SK-N-MC (cell line): ENCODE measurements at regions not wholly inside any gene's neighbourhood (a gene's known extent, or its start where the extent isn't known, plus 50 kb on each side); places are given as distances from the start of the nearest gene placed in this dataset.
"Not testable (repeated sequence)": the region's sequence is repeated elsewhere in the genome, so short reads cannot be mapped to it uniquely, and the experiment has no call there.

Experiments used
- DNase-seq: peaks from one replicate; pipeline ENCODE4 v3.0.0-alpha.2; 2011; ENCODE audit warnings: low read depth, low spot score
- H3K27ac ChIP-seq: fragments of 200-600 bp; sonication (generic); 2 replicates; pipeline ENCODE4 v1.5.1; 2016; ENCODE audit warnings: mixed run types
- H3K36me3 ChIP-seq: fragments of 200-600 bp; sonication (generic); 2 replicates; pipeline ENCODE4 v1.6.1; 2017; ENCODE audit warnings: antibody characterized with exemption, low read length, mixed read lengths; ENCODE audit not compliant: insufficient read depth
- H3K4me3 ChIP-seq: fragments of 200-600 bp; sonication (generic); 2 replicates; pipeline ENCODE4 v1.5.1; 2016
- H3K9ac ChIP-seq: fragments of 200-600 bp; sonication (generic); 2 replicates; pipeline ENCODE4 v1.8.0; 2017; ENCODE audit warnings: mixed run types, mixed read lengths; ENCODE audit not compliant: insufficient read length
- H3K9me3 ChIP-seq: fragments of 200-600 bp; sonication (generic); 2 replicates; pipeline ENCODE4 v1.6.1; 2017; ENCODE audit warnings: low read depth, mild to moderate bottlenecking, antibody characterized with exemption, low read length, moderate library complexity, mixed read lengths
- EZH2 ChIP-seq: fragments of 200-600 bp; sonication (generic); IDR thresholded peaks from one replicate; pipeline ENCODE4 v1.6.1; 2017; ENCODE audit warnings: antibody characterized with exemption
- FOXP2 ChIP-seq: optimal IDR thresholded peaks from 2 replicates; pipeline ENCODE3; 2011; ENCODE audit warnings: mild to moderate bottlenecking, moderate library complexity; ENCODE audit not compliant: insufficient read depth; ENCODE audit errors: extremely low read length, control extremely low read depth
- POLR2AphosphoS5 ChIP-seq: IDR thresholded peaks from 2 replicates; pipeline ENCODE4 v1.6.1; 2012; ENCODE audit warnings: mild to moderate bottlenecking, low read depth, low read length, borderline replicate concordance

DNA sequence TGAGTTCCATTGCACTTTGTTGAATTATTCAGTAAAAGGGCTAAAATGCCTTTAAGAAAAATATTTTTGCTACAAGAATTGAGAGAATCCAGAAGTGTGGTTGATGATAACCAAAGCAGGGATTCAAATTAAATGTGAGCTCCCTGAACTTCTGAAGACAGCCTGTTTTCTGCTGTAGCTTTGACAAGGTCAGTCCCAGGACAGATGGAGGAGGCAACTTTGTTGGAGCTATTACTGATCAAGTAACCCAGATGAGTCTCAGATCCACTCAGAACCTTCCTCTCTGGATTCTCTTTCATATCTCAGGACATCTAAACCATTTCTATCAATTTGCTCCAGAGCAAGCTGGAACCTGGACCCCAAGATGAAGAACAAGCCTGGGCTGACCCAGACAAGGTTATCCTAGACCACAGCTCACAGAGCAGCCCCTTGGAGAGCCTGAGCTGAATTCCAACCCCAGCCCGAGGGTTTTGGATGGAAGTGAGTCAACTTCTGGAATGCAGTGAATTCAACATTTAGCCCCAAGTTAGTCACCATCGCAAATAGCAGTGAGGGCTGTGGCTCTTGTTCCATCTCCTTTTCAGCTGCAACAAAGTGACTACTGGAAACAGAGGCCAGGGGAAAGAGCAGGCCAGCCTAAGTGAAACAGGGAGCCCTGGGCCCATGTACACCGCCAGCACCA, 137.8 kb upstream of the TSC22D1 start:
- H3K27ac ChIP-seq = no peak overlapping the region
- H3K9me3 ChIP-seq = no peaks in the 10 kb centered on the region
- no peak overlapping the region for H3K4me3 ChIP-seq
- H3K36me3 ChIP-seq = no peaks in the 10 kb centered on the region
- H3K9ac ChIP-seq = no peak overlapping the region
- no peak for TF ChIP-seq EZH2
- no peak for TF ChIP-seq POLR2AphosphoS5
- no peak for TF ChIP-seq FOXP2
- no peak for DNase-seq

DNA sequence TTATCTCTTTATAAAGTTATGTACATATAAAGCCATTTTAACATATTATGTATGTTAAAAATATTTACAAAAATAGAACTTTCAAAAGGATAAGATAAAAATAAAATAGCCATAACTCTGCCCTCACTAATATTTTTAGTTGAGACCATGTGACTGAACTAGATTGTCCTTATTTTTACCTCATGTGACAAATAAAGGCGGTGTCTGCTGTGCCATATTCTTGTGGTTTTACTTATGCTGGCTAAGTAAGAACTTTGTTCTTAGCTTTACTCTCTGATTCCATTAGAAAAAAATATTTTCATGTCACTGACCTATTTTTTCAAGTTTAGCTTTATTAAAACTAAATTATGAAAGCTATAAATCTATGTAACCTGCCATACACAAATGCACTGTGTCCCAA, 135.6 kb upstream of the TSC22D1 start:
- no peak overlapping the region for H3K4me3 ChIP-seq
- H3K9me3 ChIP-seq = no peaks in the 10 kb centered on the region
- H3K27ac ChIP-seq = no peak overlapping the region
- no peak for DNase-seq
- no peak overlapping the region for H3K9ac ChIP-seq
- TF ChIP-seq POLR2AphosphoS5 (no peak), FOXP2 (no peak), EZH2 (no peak)
- no peaks in the 10 kb centered on the region for H3K36me3 ChIP-seq

DNA sequence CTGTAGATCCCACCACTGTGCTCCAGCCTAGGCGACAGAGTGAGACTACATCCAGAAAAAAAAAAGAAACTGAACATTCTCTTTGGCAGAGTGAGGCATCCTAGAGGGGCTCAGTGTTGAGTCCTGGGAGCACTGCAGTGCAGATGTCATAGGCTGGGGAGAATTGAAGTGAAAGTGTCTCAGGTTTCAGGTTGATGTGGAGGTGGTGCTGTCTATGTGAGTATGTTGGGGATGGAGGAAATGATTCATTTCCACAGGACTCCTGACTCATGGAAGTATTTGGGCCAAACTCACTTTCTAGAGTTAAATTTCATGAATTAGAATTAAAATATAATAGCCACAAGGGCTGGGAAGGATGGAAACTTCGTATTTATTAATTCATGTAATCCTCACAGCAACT, 134.4 kb upstream of the TSC22D1 start:
- Histone ChIP-seq H3K27ac (no peak overlapping the region), H3K4me3 (no peak overlapping the region), H3K36me3 (no peaks in the 10 kb centered on the region), H3K9me3 (no peaks in the 10 kb centered on the region), H3K9ac (no peak overlapping the region)
- no peak for DNase-seq
- TF ChIP-seq EZH2 = no peak
- no peak for TF ChIP-seq POLR2AphosphoS5
- TF ChIP-seq FOXP2 = no peak

DNA sequence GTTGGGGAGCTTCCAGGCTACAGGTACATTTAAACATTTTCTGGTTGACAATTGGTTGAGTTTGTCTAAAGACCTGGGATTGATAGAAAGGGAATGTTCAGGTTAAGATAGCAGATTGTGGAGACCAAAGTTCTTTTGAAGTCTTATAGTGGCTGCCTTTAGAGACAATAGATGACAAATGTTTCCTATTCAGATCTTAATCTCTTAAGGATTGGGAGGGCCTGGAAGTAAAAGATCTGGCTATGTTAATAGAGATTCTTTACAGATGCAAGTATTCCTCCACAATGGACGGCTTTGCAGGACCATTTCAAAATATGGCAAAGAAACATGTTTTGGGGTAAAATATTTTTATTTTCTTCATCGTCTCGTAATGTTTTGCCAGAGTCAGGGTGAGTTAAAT, 128.7 kb upstream of the TSC22D1 start:
- not testable (repeated sequence) for DNase-seq, H3K27ac ChIP-seq, H3K36me3 ChIP-seq, H3K4me3 ChIP-seq, H3K9me3 ChIP-seq, H3K9ac ChIP-seq

DNA sequence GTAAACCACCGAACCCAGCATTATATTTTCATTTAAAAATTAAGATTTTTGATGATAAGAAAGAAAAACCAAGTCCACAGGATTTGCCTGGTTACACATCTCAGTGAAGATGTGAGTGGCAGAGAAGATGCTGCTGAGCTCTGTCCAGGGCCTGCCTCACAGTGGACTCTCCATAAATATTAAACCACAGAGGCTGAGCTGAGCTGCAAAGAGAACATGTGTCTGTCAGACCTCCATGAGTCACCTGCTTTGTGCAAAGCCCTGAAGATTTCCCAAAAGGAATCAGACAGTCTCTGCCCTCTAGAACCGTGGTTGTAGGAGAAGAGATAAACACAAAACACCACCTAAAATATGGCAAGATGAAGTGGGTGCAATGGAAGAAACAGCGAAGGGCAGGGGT, 127.2 kb upstream of the TSC22D1 start:
- TF ChIP-seq FOXP2 = no peak
- no peak for TF ChIP-seq POLR2AphosphoS5
- no peak for TF ChIP-seq EZH2
- H3K4me3 ChIP-seq = no peak overlapping the region
- no peak overlapping the region for H3K9ac ChIP-seq
- no peaks in the 10 kb centered on the region for H3K9me3 ChIP-seq
- no peak overlapping the region for H3K27ac ChIP-seq
- no peak for DNase-seq
- H3K36me3 ChIP-seq = no peaks in the 10 kb centered on the region

DNA sequence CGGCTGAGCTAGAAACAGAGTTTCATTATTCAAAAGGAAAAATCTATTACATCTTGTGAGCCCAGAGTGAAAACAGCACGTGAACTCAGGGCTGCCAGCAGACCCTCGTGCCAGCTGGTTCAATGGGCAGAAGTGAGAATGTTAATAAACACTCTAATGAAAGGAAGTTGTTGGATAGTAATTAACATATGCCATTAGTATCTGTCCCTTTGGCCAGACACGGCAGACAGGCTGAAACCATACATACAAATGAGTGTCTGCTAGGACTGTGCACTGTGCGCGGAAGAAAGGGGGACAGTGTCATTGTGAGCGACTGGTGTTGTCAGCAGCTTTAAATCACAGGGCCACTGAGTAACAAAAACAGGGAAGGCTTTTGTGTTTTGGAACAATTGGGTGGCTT, 121.9 kb upstream of the TSC22D1 start:
- no peak overlapping the region for H3K4me3 ChIP-seq
- no peak overlapping the region for H3K9ac ChIP-seq
- H3K36me3 ChIP-seq = no peaks in the 10 kb centered on the region
- H3K9me3 ChIP-seq = no peaks in the 10 kb centered on the region
- no peak for DNase-seq
- TF ChIP-seq EZH2 = no peak
- no peak for TF ChIP-seq POLR2AphosphoS5
- no peak for TF ChIP-seq FOXP2
- H3K27ac ChIP-seq = no peak overlapping the region

DNA sequence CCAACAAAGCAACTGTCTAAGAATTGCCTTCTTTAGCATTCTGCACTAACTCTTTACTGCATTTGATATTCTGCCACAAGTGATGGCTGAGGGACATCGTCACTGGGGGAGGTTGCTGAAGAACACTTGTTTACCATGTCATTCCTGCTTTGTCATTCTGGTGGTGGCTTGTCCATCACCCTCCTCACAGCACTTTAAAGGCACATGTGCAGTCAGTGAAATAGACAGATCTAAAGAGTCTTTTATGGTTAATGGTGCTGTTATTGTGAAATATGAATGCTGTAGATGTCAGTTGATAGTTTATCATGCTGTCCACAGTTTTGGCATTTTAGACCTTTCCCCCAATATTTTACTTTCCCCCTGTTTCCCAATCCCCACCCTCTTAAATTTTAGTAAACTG, 120.9 kb upstream of the TSC22D1 start:
- TF ChIP-seq FOXP2 (no peak), POLR2AphosphoS5 (no peak), EZH2 (no peak)
- Histone ChIP-seq H3K4me3 (no peak overlapping the region), H3K27ac (no peak overlapping the region), H3K9me3 (no peaks in the 10 kb centered on the region), H3K9ac (no peak overlapping the region), H3K36me3 (no peaks in the 10 kb centered on the region)
- DNase-seq = no peak

DNA sequence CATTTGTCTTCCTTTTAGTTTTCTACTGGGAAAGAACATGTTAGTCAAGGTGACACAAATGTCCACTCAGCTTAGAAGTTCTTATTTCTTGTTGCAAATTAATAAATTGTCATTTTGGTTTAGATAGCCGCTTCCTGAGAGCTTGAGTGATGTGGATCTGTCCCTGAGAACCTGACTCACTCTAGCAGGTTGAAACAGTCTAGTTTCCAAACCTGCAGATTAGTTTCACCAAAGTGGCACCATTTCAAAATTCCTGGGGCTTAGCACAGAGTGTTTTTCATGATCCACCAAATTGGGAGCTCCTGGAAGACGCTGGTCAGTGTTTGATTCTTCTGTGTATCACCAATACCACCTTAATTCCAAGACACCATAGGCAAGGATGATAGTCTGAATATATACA, 119.4 kb upstream of the TSC22D1 start:
- Histone ChIP-seq H3K4me3 (no peak overlapping the region), H3K9me3 (no peaks in the 10 kb centered on the region), H3K9ac (no peak overlapping the region), H3K27ac (no peak overlapping the region), H3K36me3 (no peaks in the 10 kb centered on the region)
- TF ChIP-seq FOXP2 = no peak
- TF ChIP-seq EZH2 = no peak
- no peak for TF ChIP-seq POLR2AphosphoS5
- no peak for DNase-seq

DNA sequence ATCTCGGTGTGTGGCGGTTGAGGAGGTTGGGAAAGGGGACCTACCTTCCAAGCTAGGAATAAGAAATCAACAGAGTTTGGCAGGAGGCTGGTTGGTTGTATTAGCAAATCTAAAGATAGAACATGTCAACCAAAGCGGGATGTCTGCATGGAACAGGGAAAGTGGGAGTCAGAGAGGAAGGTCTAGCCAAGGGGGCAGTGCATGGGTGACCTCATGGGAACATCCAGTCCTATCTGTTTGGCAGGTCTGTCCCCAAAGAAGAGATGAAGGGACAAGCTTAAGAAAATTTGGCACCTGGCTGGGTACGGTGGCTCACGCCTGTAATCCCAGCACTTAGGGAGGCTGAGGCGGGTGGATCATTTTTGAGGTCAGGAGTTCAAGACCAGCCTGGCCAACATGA, 118.7 kb upstream of the TSC22D1 start:
- no peak for DNase-seq
- Histone ChIP-seq H3K36me3 (no peaks in the 10 kb centered on the region), H3K9ac (no peak overlapping the region), H3K4me3 (no peak overlapping the region), H3K9me3 (no peaks in the 10 kb centered on the region), H3K27ac (no peak overlapping the region)
- TF ChIP-seq FOXP2 (no peak), EZH2 (no peak), POLR2AphosphoS5 (no peak)
